H9 (cell line): ENCODE measurements at regions not wholly inside any gene's neighbourhood (a gene's known extent, or its start where the extent isn't known, plus 50 kb on each side); places are given as distances from the start of the nearest gene placed in this dataset.

ENCODE experiments used
- DNase-seq: peaks from one replicate; pipeline ENCODE4 v3.0.0-alpha.2; 2017
- H2AFZ ChIP-seq: one replicate; pipeline ENCODE4 v1.6.1; 2013; ENCODE audit warnings: mild to moderate bottlenecking, low read length, control low read depth, moderate library complexity
- H2AK5ac ChIP-seq: 2 replicates; pipeline ENCODE4 v1.6.1; 2013; ENCODE audit warnings: low read length, control low read depth, mixed read lengths; ENCODE audit not compliant: insufficient read length
- H2BK120ac ChIP-seq: one replicate; pipeline ENCODE4 v1.6.1; 2013; ENCODE audit warnings: low read depth, mild to moderate bottlenecking, low read length, control low read depth, inconsistent platforms; ENCODE audit not compliant: poor library complexity, severe bottlenecking
- H2BK12ac ChIP-seq: 2 replicates; pipeline ENCODE4 v1.6.1; 2013; ENCODE audit warnings: low read length, control low read depth, mixed read lengths, low read depth; ENCODE audit not compliant: insufficient read length
- H2BK15ac ChIP-seq: 2 replicates; pipeline ENCODE4 v1.6.1; 2013; ENCODE audit warnings: low read depth, low read length, control low read depth
- H2BK20ac ChIP-seq: one replicate; pipeline ENCODE4 v1.6.1; 2013; ENCODE audit warnings: low read depth, mild to moderate bottlenecking, low read length, control low read depth, inconsistent platforms; ENCODE audit not compliant: poor library complexity, severe bottlenecking
- H2BK5ac ChIP-seq: 2 replicates; pipeline ENCODE4 v1.6.1; 2013; ENCODE audit warnings: low read length, control low read depth, mixed read lengths; ENCODE audit not compliant: insufficient read length
- H3K14ac ChIP-seq: 2 replicates; pipeline ENCODE4 v1.6.1; 2013; ENCODE audit warnings: low read length, control low read depth; ENCODE audit not compliant: insufficient read depth
- H3K18ac ChIP-seq: 2 replicates; pipeline ENCODE4 v1.6.1; 2013; ENCODE audit warnings: low read depth, mild to moderate bottlenecking, mixed read lengths, low read length, control low read depth; ENCODE audit not compliant: insufficient read length
- H3K23ac ChIP-seq: 2 replicates; pipeline ENCODE4 v1.6.1; 2013; ENCODE audit warnings: low read length, control low read depth, mixed read lengths, low read depth; ENCODE audit not compliant: insufficient read length
- H3K23me2 ChIP-seq: 2 replicates; pipeline ENCODE4 v1.6.1; 2013; ENCODE audit warnings: low read depth, mild to moderate bottlenecking, mixed read lengths, low read length, control low read depth; ENCODE audit not compliant: insufficient read length, poor library complexity, severe bottlenecking
- H3K27ac ChIP-seq: 2 replicates; pipeline ENCODE4 v1.5.1; 2013; ENCODE audit warnings: low read length, control low read depth, mixed read lengths, low read depth; ENCODE audit not compliant: insufficient read length
- H3K27me3 ChIP-seq: 2 replicates; pipeline ENCODE4 v1.6.1; 2013; ENCODE audit warnings: low read length, control low read depth, inconsistent platforms; ENCODE audit not compliant: insufficient read depth
- H3K4ac ChIP-seq: 2 replicates; pipeline ENCODE4 v1.6.1; 2013; ENCODE audit warnings: low read depth, mild to moderate bottlenecking, control low read depth, inconsistent platforms, low read length, moderate library complexity
- H3K4me1 ChIP-seq: 2 replicates; pipeline ENCODE4 v1.6.1; 2013; ENCODE audit warnings: low read length, control low read depth, inconsistent platforms; ENCODE audit not compliant: insufficient read depth
- H3K4me2 ChIP-seq: 2 replicates; pipeline ENCODE4 v1.6.1; 2013; ENCODE audit warnings: low read length, control low read depth, mixed read lengths; ENCODE audit not compliant: insufficient read length, insufficient read depth
- H3K56ac ChIP-seq: 2 replicates; pipeline ENCODE4 v1.6.1; 2013; ENCODE audit warnings: low read depth, mild to moderate bottlenecking, mixed read lengths, low read length, control low read depth; ENCODE audit not compliant: insufficient read length
- H3K79me1 ChIP-seq: 2 replicates; pipeline ENCODE4 v1.6.1; 2013; ENCODE audit warnings: low read depth, mild to moderate bottlenecking, moderate library complexity, low read length, control low read depth, inconsistent platforms; ENCODE audit not compliant: insufficient read depth, poor library complexity, severe bottlenecking
- H3K79me2 ChIP-seq: 2 replicates; pipeline ENCODE4 v1.6.1; 2013; ENCODE audit warnings: low read length, control low read depth, inconsistent platforms; ENCODE audit not compliant: insufficient read depth
- H3K9ac ChIP-seq: 2 replicates; pipeline ENCODE4 v1.6.1; 2013; ENCODE audit warnings: low read length, control low read depth, mixed read lengths; ENCODE audit not compliant: insufficient read length; ENCODE audit errors: extremely low read depth
- H3K9me3 ChIP-seq: one replicate; pipeline ENCODE4 v1.6.1; 2013; ENCODE audit warnings: low read depth, low read length, inconsistent platforms; ENCODE audit not compliant: control insufficient read depth
- H3T11ph ChIP-seq: one replicate; pipeline ENCODE4 v1.6.1; 2013; ENCODE audit warnings: mild to moderate bottlenecking, low read length, control low read depth, inconsistent platforms
- H4K20me1 ChIP-seq: one replicate; pipeline ENCODE4 v1.6.1; 2013; ENCODE audit not compliant: control insufficient read depth, insufficient read length, insufficient read depth
- H4K5ac ChIP-seq: 2 replicates; pipeline ENCODE4 v1.6.1; 2013; ENCODE audit warnings: low read depth, mild to moderate bottlenecking, mixed read lengths, low read length, control low read depth; ENCODE audit not compliant: insufficient read length
- H4K8ac ChIP-seq: replicated peaks from 2 replicates; pipeline ENCODE4 v1.6.1; 2013; ENCODE audit warnings: low read length, control low read depth, mixed read lengths, low read depth; ENCODE audit not compliant: insufficient read length
- H4K91ac ChIP-seq: 2 replicates; pipeline ENCODE4 v1.6.1; 2013; ENCODE audit warnings: low read depth, mild to moderate bottlenecking, moderate library complexity, mixed read lengths, low read length, control low read depth; ENCODE audit not compliant: insufficient read length
- H3K27ac Mint-ChIP-seq, 3 experiments: 2 replicates in 2 of 3; 3 replicates in 1 of 3; pipeline ENCODE4 v1.8.0; 2020 to 2021; ENCODE audit warnings: mixed read lengths in 3 of 3, mild to moderate bottlenecking in 1 of 3, moderate library complexity in 1 of 3
- H3K27me3 Mint-ChIP-seq: 2 replicates; pipeline ENCODE4 v1.8.0; 2021; ENCODE audit warnings: low read depth, mild to moderate bottlenecking, moderate library complexity, mixed read lengths
- H3K36me3 Mint-ChIP-seq, 3 experiments: 2 replicates in 2 of 3; 3 replicates in 1 of 3; pipeline ENCODE4 v1.8.0; 2020 to 2021; ENCODE audit warnings: low read depth in 3 of 3, mixed read lengths in 3 of 3; ENCODE audit not compliant: insufficient read depth in 1 of 3
- H3K4me1 Mint-ChIP-seq, 2 experiments: 2 replicates each; pipeline ENCODE4 v1.8.0; 2020; ENCODE audit warnings: mixed read lengths in 2 of 2
- H3K4me3 Mint-ChIP-seq, 2 experiments: 2 replicates in 1 of 2; 3 replicates in 1 of 2; pipeline ENCODE4 v1.8.0; 2020 to 2021; ENCODE audit warnings: mild to moderate bottlenecking in 2 of 2, mixed read lengths in 2 of 2, moderate library complexity in 1 of 2
- H3K9me3 Mint-ChIP-seq, 2 experiments: 2 replicates in 1 of 2; 3 replicates in 1 of 2; pipeline ENCODE4 v1.8.0; 2020; ENCODE audit warnings: mild to moderate bottlenecking in 2 of 2, mixed read lengths in 2 of 2, moderate library complexity in 1 of 2
- CTCF ChIP-seq: fragments of 200-600 bp; sonication (generic); conservative IDR thresholded peaks from 3 replicates; pipeline ENCODE4 v1.8.0; 2021; ENCODE audit warnings: antibody characterized with exemption, mild to moderate bottlenecking
- WGBS: extraction: QIAGEN DNeasy Blood & Tissue Kit; methylation state at CpG from one replicate; pipeline ENCODE4 v1.1.7; 2013; ENCODE audit warnings: missing lambda C conversion rate, low lambda C conversion rate, mixed read lengths; ENCODE audit not compliant: insufficient read length; ENCODE audit errors: extremely low coverage; 5-methylcytosine and 5-hydroxymethylcytosine counted together

GRCh38 chr15:87326269-87326668 is 930.3 kb downstream of the NTRK3 start:
- WGBS, result no CpG with 5 or more reads among the region's 1 CpG
- no peak for TF ChIP-seq CTCF
- H2BK120ac ChIP-seq, result no peak overlapping the region
- H3K36me3 Mint-ChIP-seq, result no peaks in the 10 kb centered on the region; a peak in 1 of 7 replicates
- H4K5ac ChIP-seq, result no peak overlapping the region
- no peaks in the 10 kb centered on the region for H4K20me1 ChIP-seq
- H2BK5ac ChIP-seq, result no peak overlapping the region
- no peaks in the 10 kb centered on the region for H3K23me2 ChIP-seq
- H2AK5ac ChIP-seq, result no peak overlapping the region
- H3K14ac ChIP-seq, result no peak overlapping the region
- H3K27ac ChIP-seq, result no peak overlapping the region
- no peak overlapping the region for H2AFZ ChIP-seq
- no peaks in the 10 kb centered on the region for H3K27me3 ChIP-seq
- no peak overlapping the region for H4K91ac ChIP-seq
- no peaks in the 10 kb centered on the region for H3K79me2 ChIP-seq
- H3K27me3 Mint-ChIP-seq, result no peaks in the 10 kb centered on the region
- no peak overlapping the region for H3K4me3 Mint-ChIP-seq
- no peaks in the 10 kb centered on the region for H3K9me3 ChIP-seq
- no peaks in the 10 kb centered on the region for H3K4me1 Mint-ChIP-seq
- H3K4ac ChIP-seq, result no peak overlapping the region
- no peak overlapping the region for H3K9ac ChIP-seq
- H3K79me1 ChIP-seq, result no peaks in the 10 kb centered on the region
- H4K8ac ChIP-seq, result no peak overlapping the region
- no peak overlapping the region for H2BK12ac ChIP-seq
- H3K18ac ChIP-seq, result no peak overlapping the region
- DNase-seq, result no peak
- H2BK20ac ChIP-seq, result no peak overlapping the region
- no peaks in the 10 kb centered on the region for H3K4me1 ChIP-seq
- H3T11ph ChIP-seq, result no peak overlapping the region
- no peak overlapping the region for H3K56ac ChIP-seq
- peaks cover 2 to 3% of the 10 kb centered on the region in 2 experiments; a peak in 4 of 5 replicates for H3K9me3 Mint-ChIP-seq
- H3K23ac ChIP-seq, result no peak overlapping the region
- H3K4me2 ChIP-seq, result no peak overlapping the region
- no peak overlapping the region for H2BK15ac ChIP-seq
- peak overlapping the region in 1 of 3 experiments; percentile 72; a peak in 1 of 7 replicates for H3K27ac Mint-ChIP-seq
